ENCODE measurements at regions not wholly inside any gene's neighbourhood (a gene's known extent, or its start where the extent isn't known, plus 50 kb on each side); places are given as distances from the start of the nearest gene placed in this dataset.

DNA sequence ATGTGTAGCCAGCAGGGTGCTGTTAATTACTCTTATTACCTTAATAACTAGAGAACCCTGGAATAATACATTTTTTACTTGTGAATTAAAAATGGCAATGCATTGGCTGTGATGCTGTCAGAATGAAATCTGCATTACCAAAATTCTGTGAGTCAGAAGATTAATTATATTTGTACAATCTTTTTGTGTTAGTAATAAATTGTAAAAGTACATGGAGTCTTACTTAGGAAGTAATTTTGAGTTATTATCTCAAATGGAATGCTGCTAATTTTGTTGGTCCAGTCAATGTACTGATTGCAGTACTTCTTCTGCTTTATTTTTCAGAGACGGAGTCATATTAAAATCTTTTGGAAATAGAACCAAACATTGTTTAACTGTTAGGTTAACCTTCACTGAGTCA, 152.0 kb upstream of the SLC10A2 start:
- H3K27ac Mint-ChIP-seq = no peak overlapping the region
- TF ChIP-seq, protein P1, sequence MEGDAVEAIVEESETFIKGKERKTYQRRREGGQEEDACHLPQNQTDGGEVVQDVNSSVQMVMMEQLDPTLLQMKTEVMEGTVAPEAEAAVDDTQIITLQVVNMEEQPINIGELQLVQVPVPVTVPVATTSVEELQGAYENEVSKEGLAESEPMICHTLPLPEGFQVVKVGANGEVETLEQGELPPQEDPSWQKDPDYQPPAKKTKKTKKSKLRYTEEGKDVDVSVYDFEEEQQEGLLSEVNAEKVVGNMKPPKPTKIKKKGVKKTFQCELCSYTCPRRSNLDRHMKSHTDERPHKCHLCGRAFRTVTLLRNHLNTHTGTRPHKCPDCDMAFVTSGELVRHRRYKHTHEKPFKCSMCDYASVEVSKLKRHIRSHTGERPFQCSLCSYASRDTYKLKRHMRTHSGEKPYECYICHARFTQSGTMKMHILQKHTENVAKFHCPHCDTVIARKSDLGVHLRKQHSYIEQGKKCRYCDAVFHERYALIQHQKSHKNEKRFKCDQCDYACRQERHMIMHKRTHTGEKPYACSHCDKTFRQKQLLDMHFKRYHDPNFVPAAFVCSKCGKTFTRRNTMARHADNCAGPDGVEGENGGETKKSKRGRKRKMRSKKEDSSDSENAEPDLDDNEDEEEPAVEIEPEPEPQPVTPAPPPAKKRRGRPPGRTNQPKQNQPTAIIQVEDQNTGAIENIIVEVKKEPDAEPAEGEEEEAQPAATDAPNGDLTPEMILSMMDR (IDR thresholded peaks at IDR 0.05) = no peak
- peaks cover 2% of the 10 kb centered on the region; the same call in 1 of the 2 replicates for H3K27me3 Mint-ChIP-seq (ENCODE audit: insufficient read depth)
- no peaks in the 10 kb centered on the region for H3K4me1 Mint-ChIP-seq (ENCODE audit: low read depth)
- H3K36me3 Mint-ChIP-seq (ENCODE audit: low read depth) = no peaks in the 10 kb centered on the region
- H3K9me3 Mint-ChIP-seq = peaks cover 27% of the 10 kb centered on the region
- no peak overlapping the region for H3K4me3 Mint-ChIP-seq
- no peak for DNase-seq

DNA sequence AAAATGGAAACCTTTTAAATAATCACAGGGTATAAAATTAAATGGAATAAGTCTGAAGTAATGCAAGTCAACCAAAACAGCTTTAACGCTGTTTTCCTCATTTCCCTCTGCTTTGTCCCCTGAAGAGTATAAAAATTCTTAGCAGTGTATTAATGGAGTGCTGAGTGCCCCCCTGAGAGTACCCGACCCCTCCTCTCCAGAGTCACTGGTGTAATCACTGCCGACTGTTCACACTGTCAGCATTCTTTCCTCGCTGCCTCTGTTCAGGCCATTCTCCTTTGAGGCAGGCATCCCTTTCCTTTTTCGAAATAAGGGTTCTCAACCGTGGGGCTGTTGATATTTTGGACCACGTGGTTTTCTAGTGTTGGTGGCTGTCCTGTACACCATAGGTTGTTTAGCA, 146.9 kb upstream of the SLC10A2 start:
- DNase-seq = no peak
- H3K4me1 Mint-ChIP-seq (ENCODE audit: low read depth) = no peaks in the 10 kb centered on the region
- no peaks in the 10 kb centered on the region for H3K36me3 Mint-ChIP-seq (ENCODE audit: low read depth)
- H3K4me3 Mint-ChIP-seq = no peak overlapping the region
- H3K9me3 Mint-ChIP-seq = peaks cover 29% of the 10 kb centered on the region
- H3K27ac Mint-ChIP-seq = no peak overlapping the region
- H3K27me3 Mint-ChIP-seq (ENCODE audit: insufficient read depth) = no peaks in the 10 kb centered on the region
- TF ChIP-seq, protein P1 (IDR thresholded peaks at IDR 0.05) = no peak

DNA sequence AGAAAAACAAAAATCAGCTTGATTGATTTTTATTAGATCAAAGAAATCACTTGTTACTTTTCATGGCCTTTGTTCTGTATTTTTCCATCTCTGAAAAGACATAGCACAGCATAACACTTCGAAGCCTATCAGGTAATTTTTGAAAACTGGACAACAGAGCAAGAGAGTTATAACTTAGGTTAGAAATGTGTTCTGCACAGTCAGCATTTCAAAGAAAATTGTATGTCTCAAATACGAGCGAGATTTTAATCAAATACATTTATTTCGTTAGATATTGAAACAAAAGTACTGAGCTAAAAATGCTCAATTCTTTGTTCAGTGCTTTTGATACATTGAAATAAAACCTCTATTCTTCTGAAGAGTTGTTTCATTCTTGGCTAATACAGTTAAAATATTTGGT, 144.1 kb upstream of the SLC10A2 start:
- no peaks in the 10 kb centered on the region for H3K27me3 Mint-ChIP-seq (ENCODE audit: insufficient read depth)
- H3K4me3 Mint-ChIP-seq = no peak overlapping the region
- H3K9me3 Mint-ChIP-seq = peaks cover 24% of the 10 kb centered on the region
- H3K27ac Mint-ChIP-seq = no peak overlapping the region
- no peaks in the 10 kb centered on the region for H3K36me3 Mint-ChIP-seq (ENCODE audit: low read depth)
- TF ChIP-seq, protein P1 (IDR thresholded peaks at IDR 0.05) = no peak
- no peaks in the 10 kb centered on the region for H3K4me1 Mint-ChIP-seq (ENCODE audit: low read depth)
- DNase-seq = no peak

DNA sequence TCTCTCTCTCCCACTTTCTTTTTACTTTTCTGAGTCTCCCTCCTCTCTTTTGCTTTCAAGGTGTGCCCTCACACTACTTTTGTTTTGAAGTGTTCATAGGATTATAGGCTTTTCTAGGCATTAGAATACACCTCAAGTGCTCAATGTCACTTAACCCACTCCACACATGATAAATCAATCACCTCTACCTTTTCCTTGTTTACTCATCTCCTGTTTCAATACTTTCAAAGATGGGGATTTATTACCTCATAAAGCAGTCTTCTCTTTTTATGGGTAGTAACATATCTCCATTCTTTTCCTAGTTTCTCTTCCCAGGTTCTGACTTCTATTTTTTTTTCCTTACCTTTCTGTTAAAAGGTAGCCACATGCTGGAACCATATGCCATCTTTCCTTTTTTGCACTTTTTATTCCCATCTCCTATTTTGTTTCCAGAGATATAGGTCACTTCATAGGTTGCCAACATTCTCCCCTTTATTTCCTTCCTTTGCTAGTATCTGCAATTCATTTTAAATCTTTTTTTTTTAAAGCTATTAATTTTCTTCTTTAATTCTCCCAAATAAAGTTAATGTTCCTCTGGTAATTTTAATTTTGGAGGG, 137.6 kb upstream of the SLC10A2 start:
- TF ChIP-seq, protein P1 (IDR thresholded peaks at IDR 0.05) = no peak
- Mint-ChIP-seq H3K4me3 (no peak overlapping the region), H3K27me3 (ENCODE audit: insufficient read depth) (no peaks in the 10 kb centered on the region; the same call in 1 of the 2 replicates), H3K36me3 (ENCODE audit: low read depth) (no peaks in the 10 kb centered on the region), H3K9me3 (peaks cover 37% of the 10 kb centered on the region), H3K27ac (no peak overlapping the region), H3K4me1 (ENCODE audit: low read depth) (no peaks in the 10 kb centered on the region)
- DNase-seq = no peak

DNA sequence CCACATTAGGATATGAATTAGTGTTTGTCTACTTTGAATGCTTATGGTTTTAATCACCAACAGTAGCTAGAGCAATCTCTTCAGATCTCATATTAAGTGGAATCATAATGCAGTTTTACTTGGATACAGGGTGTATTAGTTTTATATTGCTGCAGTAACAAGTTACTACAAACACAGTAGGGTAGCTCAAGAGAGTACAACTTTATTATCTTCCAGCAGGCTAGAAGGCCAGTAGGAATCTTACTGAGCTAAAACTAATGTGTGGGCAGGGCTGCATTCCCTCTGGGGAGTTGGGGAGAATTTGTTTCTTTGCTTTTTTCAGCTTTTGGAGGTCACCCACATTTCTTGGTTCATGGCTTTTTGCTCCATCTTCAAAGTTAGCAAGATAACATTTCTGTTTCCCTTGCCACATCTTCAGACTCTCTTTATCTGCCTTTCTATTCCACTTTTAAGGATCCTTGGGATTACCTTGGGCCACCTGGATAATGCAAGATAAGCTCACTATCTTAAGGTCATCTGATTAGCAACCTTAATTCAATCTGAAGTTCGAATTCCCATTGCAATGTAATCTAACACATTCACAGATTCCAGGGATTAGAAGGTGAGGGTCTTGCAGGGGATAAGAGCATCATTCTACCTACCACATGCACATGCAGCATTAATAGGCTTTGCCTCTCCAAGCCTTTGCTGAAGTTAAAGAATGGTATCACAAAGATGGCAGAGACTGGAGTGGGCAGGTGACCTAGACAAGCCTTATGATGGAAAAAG, 134.1 kb upstream of the SLC10A2 start:
- no peak overlapping the region for H3K4me3 Mint-ChIP-seq
- no peaks in the 10 kb centered on the region for H3K36me3 Mint-ChIP-seq (ENCODE audit: low read depth)

More for the DNA sequence above, 134.1 kb upstream of the SLC10A2 start:
- DNase-seq = no peak
- no peaks in the 10 kb centered on the region for H3K4me1 Mint-ChIP-seq (ENCODE audit: low read depth)
- peaks cover 42% of the 10 kb centered on the region for H3K9me3 Mint-ChIP-seq
- TF ChIP-seq, protein P1 (IDR thresholded peaks at IDR 0.05) = no peak
- no peaks in the 10 kb centered on the region; the same call in 1 of the 2 replicates for H3K27me3 Mint-ChIP-seq (ENCODE audit: insufficient read depth)
- no peak overlapping the region for H3K27ac Mint-ChIP-seq
